GM10266 (cell line): ENCODE measurements at regions not wholly inside any gene's neighbourhood (a gene's known extent, or its start where the extent isn't known, plus 50 kb on each side); places are given as distances from the start of the nearest gene placed in this dataset.
A peak's percentile ranks its signal among the peaks of the same experiment; 100 is the strongest.

Source experiments
- DNase-seq: peaks from one replicate; pipeline ENCODE4 v3.0.0; 2012; ENCODE audit errors: extremely low spot score
- TF ChIP-seq, protein P1 (sequence below): IDR thresholded peaks from 2 replicates; pipeline ENCODE4 v1.5.1; 2012; ENCODE audit warnings: mild to moderate bottlenecking, low read depth; ENCODE audit not compliant: control insufficient read depth, insufficient read depth; ENCODE audit errors: missing control alignments

DNA sequence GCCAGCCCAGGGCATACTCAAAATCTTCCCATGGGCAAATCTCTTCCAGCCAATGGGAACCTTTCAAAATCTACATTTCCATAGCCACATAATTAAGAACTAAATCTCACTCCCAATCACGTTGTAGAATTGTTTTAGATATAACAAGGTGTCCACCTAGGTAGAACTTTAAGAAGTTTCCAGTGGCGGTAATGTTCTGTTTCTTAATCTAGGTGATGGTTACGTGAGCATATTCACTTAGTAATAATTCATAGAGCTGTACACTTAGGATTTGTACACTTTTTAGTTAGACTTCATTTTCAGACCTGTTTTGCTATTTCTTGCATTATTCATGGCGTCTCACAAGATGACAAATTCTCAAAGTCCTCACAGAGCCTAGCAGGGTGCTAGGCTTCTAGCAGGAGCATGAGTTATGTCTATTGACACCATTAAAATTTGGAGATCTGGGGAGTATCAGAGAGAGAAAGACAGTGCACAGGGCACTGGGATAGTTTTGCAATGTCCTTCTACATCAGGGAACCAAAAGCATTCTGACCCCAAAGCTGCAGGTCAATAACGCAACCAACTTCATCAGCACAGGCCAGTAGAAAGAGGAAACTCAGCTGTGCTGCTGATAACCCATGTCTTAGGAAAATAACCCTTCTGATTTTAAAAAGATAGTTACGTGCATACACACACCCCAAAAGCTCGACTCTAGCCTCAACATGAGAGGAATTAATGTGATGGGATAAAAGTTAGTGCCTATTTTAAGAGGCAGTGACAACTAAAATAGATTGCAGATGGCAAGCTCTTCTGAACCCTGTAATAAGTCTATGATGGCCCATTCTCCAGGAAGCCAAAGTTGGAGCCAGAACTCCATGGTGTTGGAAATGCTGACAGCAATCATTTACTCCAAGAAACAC, 518.1 kb upstream of the JARID2 start:
- no peak for DNase-seq

DNA sequence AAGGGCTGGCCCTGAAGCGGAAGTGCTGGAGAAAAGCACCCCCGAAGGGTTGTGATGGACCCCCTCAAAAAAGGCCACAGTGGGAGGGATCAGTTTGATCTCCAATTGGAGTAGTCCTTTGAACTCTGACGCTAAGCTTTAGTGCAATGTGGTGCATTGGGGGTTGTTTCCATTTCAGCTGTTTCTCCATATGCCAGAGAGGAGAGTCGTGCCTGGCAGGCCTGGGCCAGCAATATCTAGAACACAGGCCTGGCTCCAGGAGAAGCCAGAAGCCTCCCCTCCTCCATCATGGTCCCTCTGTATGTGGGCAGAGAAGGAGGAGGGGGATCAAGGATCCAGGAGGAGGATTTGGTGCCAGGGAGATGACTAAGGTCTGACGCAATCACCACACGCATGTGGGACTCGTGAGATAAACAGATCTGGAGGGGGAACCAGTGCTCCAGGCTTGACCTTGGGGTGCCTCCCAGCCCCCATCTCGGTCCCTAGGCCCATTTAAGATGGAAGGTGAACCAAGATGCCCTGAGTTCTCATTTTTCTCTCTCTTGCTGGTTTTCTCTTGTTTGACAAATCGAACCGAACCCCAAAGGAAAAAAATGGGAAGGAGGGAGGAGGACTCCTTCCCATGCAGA, 517.4 kb upstream of the JARID2 start:
- TF ChIP-seq, protein P1, sequence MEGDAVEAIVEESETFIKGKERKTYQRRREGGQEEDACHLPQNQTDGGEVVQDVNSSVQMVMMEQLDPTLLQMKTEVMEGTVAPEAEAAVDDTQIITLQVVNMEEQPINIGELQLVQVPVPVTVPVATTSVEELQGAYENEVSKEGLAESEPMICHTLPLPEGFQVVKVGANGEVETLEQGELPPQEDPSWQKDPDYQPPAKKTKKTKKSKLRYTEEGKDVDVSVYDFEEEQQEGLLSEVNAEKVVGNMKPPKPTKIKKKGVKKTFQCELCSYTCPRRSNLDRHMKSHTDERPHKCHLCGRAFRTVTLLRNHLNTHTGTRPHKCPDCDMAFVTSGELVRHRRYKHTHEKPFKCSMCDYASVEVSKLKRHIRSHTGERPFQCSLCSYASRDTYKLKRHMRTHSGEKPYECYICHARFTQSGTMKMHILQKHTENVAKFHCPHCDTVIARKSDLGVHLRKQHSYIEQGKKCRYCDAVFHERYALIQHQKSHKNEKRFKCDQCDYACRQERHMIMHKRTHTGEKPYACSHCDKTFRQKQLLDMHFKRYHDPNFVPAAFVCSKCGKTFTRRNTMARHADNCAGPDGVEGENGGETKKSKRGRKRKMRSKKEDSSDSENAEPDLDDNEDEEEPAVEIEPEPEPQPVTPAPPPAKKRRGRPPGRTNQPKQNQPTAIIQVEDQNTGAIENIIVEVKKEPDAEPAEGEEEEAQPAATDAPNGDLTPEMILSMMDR: no peak
- DNase-seq: no peak

More for the DNA sequence above, 518.1 kb upstream of the JARID2 start:
- TF ChIP-seq, protein P1: no peak

DNA sequence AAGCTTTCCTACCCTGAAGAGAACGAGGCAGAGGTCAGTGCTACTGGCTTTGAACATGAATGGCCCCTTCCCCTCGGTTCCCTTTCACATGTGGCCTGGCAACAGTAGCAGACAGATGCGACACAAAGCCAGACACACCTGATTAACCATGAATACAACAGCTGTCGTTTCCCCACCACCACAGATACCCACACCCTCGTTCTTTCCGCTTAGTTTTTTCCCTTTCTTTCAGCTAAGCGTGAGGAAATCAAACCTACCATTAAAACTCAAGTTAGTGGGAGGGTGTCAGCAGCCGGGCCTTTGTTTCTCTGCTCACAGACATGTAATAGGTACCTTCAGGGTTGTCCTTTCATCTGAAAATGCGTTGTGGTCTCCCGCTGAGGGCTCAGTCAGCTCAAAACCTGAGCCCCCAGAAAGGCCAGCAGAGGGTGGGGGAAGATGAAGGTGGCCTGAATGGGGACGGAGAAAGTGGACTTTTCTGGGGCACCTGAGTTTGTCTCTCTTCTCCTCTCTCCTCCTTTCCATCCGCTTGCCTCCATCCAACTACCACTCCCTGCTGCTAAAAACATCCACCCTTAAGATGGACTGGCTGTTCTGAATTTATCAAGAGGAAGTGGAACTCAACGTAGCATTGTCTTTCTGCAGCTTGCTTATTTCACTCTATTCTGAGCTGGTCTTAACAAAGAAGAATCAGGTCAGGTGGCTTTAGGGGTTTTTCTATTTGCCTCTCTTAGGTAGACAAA, 516.6 kb upstream of the JARID2 start:
- TF ChIP-seq, protein P1: no peak
- DNase-seq: peak; percentile 33

DNA sequence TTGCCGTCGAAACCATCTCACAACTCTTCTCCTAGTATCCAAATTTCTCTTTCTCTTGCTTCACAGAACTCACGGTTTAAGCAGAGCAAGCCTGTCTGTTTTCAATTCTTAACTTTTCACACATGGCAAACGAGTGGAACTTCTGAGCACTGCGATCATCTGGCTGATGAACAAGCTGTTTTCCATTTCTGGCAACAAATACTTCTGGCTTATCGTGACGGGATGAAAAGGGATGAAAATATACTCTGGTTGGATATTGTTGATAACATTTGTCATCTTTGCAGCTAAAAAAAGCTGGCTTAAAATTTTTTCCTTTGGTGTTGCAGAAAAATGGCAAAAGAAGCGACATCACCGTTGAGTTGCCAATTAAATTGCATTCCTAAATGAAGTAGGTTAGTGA, 515.2 kb upstream of the JARID2 start:
- TF ChIP-seq, protein P1: no peak
- DNase-seq: no peak

DNA sequence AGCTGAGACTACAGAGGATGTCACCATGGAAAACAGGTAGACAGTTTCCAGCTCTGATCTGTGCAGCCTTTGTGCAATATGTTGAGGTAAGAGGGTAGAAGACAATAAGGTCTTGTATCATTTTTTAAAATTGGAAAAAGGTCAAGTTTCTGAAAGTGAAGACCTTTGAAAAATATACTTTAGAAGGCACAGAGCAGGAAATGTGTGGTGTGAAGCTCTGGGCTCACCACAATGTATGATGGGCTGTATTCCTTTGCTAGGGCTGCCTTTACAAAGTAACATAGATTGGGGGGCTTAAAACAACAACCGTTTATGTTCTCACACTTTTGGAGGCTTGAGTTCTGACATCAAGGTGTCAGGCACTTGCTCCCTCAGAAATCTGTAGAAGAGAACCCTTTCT, 514.3 kb upstream of the JARID2 start:
- TF ChIP-seq, protein P1: no peak
- DNase-seq: no peak

DNA sequence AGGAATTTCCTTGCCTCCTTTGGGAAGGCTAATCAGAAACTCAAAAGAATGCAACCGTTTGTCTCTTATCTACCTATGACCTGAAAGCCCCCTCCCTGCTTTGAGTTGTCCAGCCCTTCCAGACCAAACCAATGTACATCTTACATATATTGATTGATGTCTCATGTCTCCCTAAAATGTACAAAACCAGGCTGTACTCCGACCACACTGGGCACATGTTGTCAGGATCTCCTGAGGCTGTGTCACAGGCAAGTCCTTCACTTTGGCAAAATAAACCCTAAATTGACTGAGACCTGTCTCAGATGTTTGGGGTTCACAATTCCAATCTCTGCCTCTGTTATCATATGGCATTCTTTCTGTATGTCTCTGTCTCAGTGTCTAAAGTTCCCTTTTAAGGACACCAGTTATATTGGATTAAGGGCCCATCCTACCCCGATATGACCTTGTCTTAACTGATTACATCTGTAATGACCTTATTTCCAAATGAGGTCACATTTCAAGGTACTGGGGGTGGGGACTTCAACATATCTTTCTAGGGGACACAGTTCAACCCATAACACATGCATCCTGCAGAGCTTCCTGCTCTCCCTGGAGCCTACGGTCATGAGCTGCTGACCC, 513.5 kb upstream of the JARID2 start:
- DNase-seq: no peak
- TF ChIP-seq, protein P1: no peak
